ENCODE measurements at regions not wholly inside any gene's neighbourhood (a gene's known extent, or its start where the extent isn't known, plus 50 kb on each side); places are given as distances from the start of the nearest gene placed in this dataset.

- TF ChIP-seq PBX2 (CRISPR knock-in tag; IDR thresholded peaks at IDR 0.05) (no peak), THYN1 (CRISPR knock-in tag; IDR thresholded peaks at IDR 0.05; ENCODE audit: borderline replicate concordance, low read depth) (no peak), IKZF4 (CRISPR knock-in tag; IDR thresholded peaks at IDR 0.05; ENCODE audit: borderline replicate concordance, low read depth, not compliant biosample characterization) (no peak), SAP130 (CRISPR knock-in tag; IDR thresholded peaks at IDR 0.05; ENCODE audit: low read depth) (no peak), TGIF2 (CRISPR knock-in tag; IDR thresholded peaks at IDR 0.05) (no peak), ZNF580 (CRISPR knock-in tag; IDR thresholded peaks at IDR 0.05; ENCODE audit: borderline replicate concordance, low read depth) (no peak), ZFP62 (CRISPR knock-in tag; IDR thresholded peaks at IDR 0.05) (no peak), RBM39 (IDR thresholded peaks at IDR 0.05; ENCODE audit: low read depth, low read length, poor library complexity, severe bottlenecking) (no peak), ZNF720 (CRISPR knock-in tag; IDR thresholded peaks at IDR 0.05) (no peak)
Observed at GRCh38 chr12:74791365-74791764, 253.7 kb downstream of the ATXN7L3B start (continued).

GRCh38 chr12:74794522-74794921 is 256.9 kb downstream of the ATXN7L3B start:
- intact Hi-C loops (cut with micrococcal nuclease; ENCODE audit: unreplicated experiment) (no loop called here), in situ Hi-C loops (cut with HindIII; ENCODE audit: extremely low pct_ligation_motif_present, low pct_unique_long_range_greater_than_20kb) (no loop called here)
- Histone ChIP-seq H3K9ac (ENCODE audit: insufficient read depth, low read depth, low read length) (no peak overlapping the region), H3K4me1 (ENCODE audit: insufficient read depth, low read length) (no peaks in the 10 kb centered on the region), H4K20me1 (ENCODE audit: insufficient read depth, low read length) (no peaks in the 10 kb centered on the region), H2AFZ (ENCODE audit: low read length) (no peak overlapping the region), H3K27ac (ENCODE audit: extremely low read length, insufficient read depth, low read length) (no peak overlapping the region), H3K79me2 (ENCODE audit: insufficient read depth, low read length) (no peaks in the 10 kb centered on the region), H3K27me3 (ENCODE audit: control insufficient read depth in 1 of 2, insufficient read depth in 2 of 2, low read length in 2 of 2) (no peaks in the 10 kb centered on the region), H3K36me3 (replicated peaks in 1 of 2; ENCODE audit: control insufficient read depth in 1 of 2, insufficient read depth in 2 of 2, low read length in 2 of 2) (no peaks in the 10 kb centered on the region), H3K4me2 (ENCODE audit: low read depth, low read length) (no peak overlapping the region), H3K9me3 (ENCODE audit: low read length) (no peaks in the 10 kb centered on the region), H3K4me3 (replicated peaks in 1 of 3; ENCODE audit: insufficient read depth in 1 of 3, low read depth in 2 of 3, low read length in 3 of 3) (no peak overlapping the region)
- no TSS peak for BruUV-seq (replicated peaks)
- ChIA-PET POLR2A (no interaction called here), CTCF (ENCODE audit: low intra/inter-chr PET ratio, low total read pairs) (no interaction called here)
- DNase-seq (ENCODE audit: low spot score) (no peak), FAIRE-seq (no peak), ATAC-seq (no peak)
- TF ChIP-seq SP140L (CRISPR knock-in tag; IDR thresholded peaks at IDR 0.05; ENCODE audit: borderline replicate concordance): no peak
- no peak for TF ChIP-seq ZKSCAN5 (CRISPR knock-in tag; IDR thresholded peaks at IDR 0.05)
- no peak for TF ChIP-seq RXRB (CRISPR knock-in tag; IDR thresholded peaks at IDR 0.05; ENCODE audit: borderline replicate concordance)
- no peak for TF ChIP-seq PRMT3 (CRISPR knock-in tag; IDR thresholded peaks at IDR 0.05; ENCODE audit: borderline replicate concordance, low read depth)
- TF ChIP-seq TBL1XR1 (IDR thresholded peaks at IDR 0.05; ENCODE audit: borderline replicate concordance, low read length, partially characterized antibody): no peak
- TF ChIP-seq IRX3 (CRISPR knock-in tag; IDR thresholded peaks at IDR 0.05; ENCODE audit: borderline replicate concordance, low read depth): no peak
- TF ChIP-seq PHB2 (IDR thresholded peaks at IDR 0.05; ENCODE audit: partially characterized antibody): no peak
- TF ChIP-seq FOXM1 (CRISPR knock-in tag; IDR thresholded peaks at IDR 0.05): no peak
- no peak for TF ChIP-seq NFE2 (CRISPR knock-in tag; IDR thresholded peaks at IDR 0.05)
- no peak for TF ChIP-seq NFATC3 (CRISPR knock-in tag; IDR thresholded peaks at IDR 0.05)
- WGBS (ENCODE audit: low lambda C conversion rate): 2% methylated on average over 4 of the region's 4 CpGs

All from HepG2 (cell line).